ENCODE measurements at regions not wholly inside any gene's neighbourhood (a gene's known extent, or its start where the extent isn't known, plus 50 kb on each side); places are given as distances from the start of the nearest gene placed in this dataset.

- Histone ChIP-seq H3K4me2 (ENCODE audit: insufficient read depth, low read length) (no peak overlapping the region), H3K9ac (replicated peaks; ENCODE audit: extremely low read depth, insufficient read depth, low read length) (no peak overlapping the region), H3K4me1 (ENCODE audit: control insufficient read depth, extremely low read depth, insufficient read depth, low read length) (no peaks in the 10 kb centered on the region), H3K9me1 (replicated peaks; ENCODE audit: control insufficient read depth, extremely low read depth, insufficient read depth, low read length) (no peaks in the 10 kb centered on the region), H3K27ac (ENCODE audit: insufficient read depth, low read depth, low read length) (no peak overlapping the region), H4K20me1 (replicated peaks; ENCODE audit: control insufficient read depth, extremely low read depth, insufficient read depth, low read length) (no peaks in the 10 kb centered on the region), H3K9me3 (replicated peaks; ENCODE audit: control insufficient read depth, insufficient read depth, low read length) (peaks cover 3% of the 10 kb centered on the region), H2AFZ (ENCODE audit: low read depth, low read length) (no peak overlapping the region), H3K79me2 (ENCODE audit: control insufficient read depth, insufficient read depth, low read length) (no peaks in the 10 kb centered on the region), H3K27me3 (ENCODE audit: control insufficient read depth in 2 of 2, insufficient read depth in 2 of 2, low read length in 2 of 2) (no peaks in the 10 kb centered on the region), H3K4me3 (replicated peaks in 1 of 3; ENCODE audit: insufficient read depth in 1 of 3, low read depth in 1 of 3, low read length in 3 of 3) (no peak overlapping the region), H3K36me3 (ENCODE audit: control insufficient read depth in 2 of 2, extremely low read depth in 1 of 2, insufficient read depth in 2 of 2, low read length in 2 of 2) (no peaks in the 10 kb centered on the region)
- FAIRE-seq (no peak), DNase-seq (ENCODE audit: low read depth, low spot score) (no peak)
- intact Hi-C loops (cut with micrococcal nuclease) (no loop called here), dilution Hi-C loops (cut with MboI; ENCODE audit: extremely low pct_ligation_motif_present, low sequenced_read_pairs) (no loop called here)
- ChIA-PET CTCF (no interaction called here), POLR2A (no interaction called here)
- no TSS peak for BruUV-seq (replicated peaks)
- no peak for TF ChIP-seq GATA2 (IDR thresholded peaks at IDR 0.05; ENCODE audit: insufficient read depth, insufficient read length, low read depth, low read length)
- TF ChIP-seq FOS (IDR thresholded peaks at IDR 0.05; ENCODE audit: borderline replicate concordance, insufficient read depth, low read length): no peak
These were observed 289.7 kb downstream of the MRPS30 start for GRCh38 chr5:45098483-45098882.

GRCh38 chr5:45101146-45101545, 292.4 kb downstream of the MRPS30 start:
- no peaks in the 10 kb centered on the region for H3K79me2 ChIP-seq (ENCODE audit: control insufficient read depth, insufficient read depth, low read length)
- DNase-seq (ENCODE audit: low read depth, low spot score) (no peak), FAIRE-seq (no peak)
- dilution Hi-C loops (cut with MboI; ENCODE audit: extremely low pct_ligation_motif_present, low sequenced_read_pairs): no loop called here
- H3K9ac ChIP-seq (replicated peaks; ENCODE audit: extremely low read depth, insufficient read depth, low read length): no peak overlapping the region
- H3K27me3 ChIP-seq (ENCODE audit: control insufficient read depth in 2 of 2, insufficient read depth in 2 of 2, low read length in 2 of 2): no peaks in the 10 kb centered on the region
- H3K9me3 ChIP-seq (replicated peaks; ENCODE audit: control insufficient read depth, insufficient read depth, low read length): peaks cover 3% of the 10 kb centered on the region
- ChIA-PET POLR2A (no interaction called here), CTCF (no interaction called here)
- no peaks in the 10 kb centered on the region for H3K36me3 ChIP-seq (ENCODE audit: control insufficient read depth in 2 of 2, extremely low read depth in 1 of 2, insufficient read depth in 2 of 2, low read length in 2 of 2)
- no peaks in the 10 kb centered on the region for H3K4me1 ChIP-seq (ENCODE audit: control insufficient read depth, extremely low read depth, insufficient read depth, low read length)
- H3K4me3 ChIP-seq (replicated peaks in 1 of 3; ENCODE audit: insufficient read depth in 1 of 3, low read depth in 1 of 3, low read length in 3 of 3): no peak overlapping the region
- no TSS peak for BruUV-seq (replicated peaks)
- no peak overlapping the region for H3K4me2 ChIP-seq (ENCODE audit: insufficient read depth, low read length)
- H4K20me1 ChIP-seq (replicated peaks; ENCODE audit: control insufficient read depth, extremely low read depth, insufficient read depth, low read length): no peaks in the 10 kb centered on the region
- TF ChIP-seq GATA2 (IDR thresholded peaks at IDR 0.05; ENCODE audit: insufficient read depth, insufficient read length, low read depth, low read length) (no peak), JUN (IDR thresholded peaks at IDR 0.05; ENCODE audit: borderline replicate concordance, insufficient read depth, insufficient read length, low read depth) (no peak)
- intact Hi-C loops (cut with micrococcal nuclease): no loop called here
- no peaks in the 10 kb centered on the region for H3K9me1 ChIP-seq (replicated peaks; ENCODE audit: control insufficient read depth, extremely low read depth, insufficient read depth, low read length)
- H2AFZ ChIP-seq (ENCODE audit: low read depth, low read length): no peak overlapping the region
- H3K27ac ChIP-seq (ENCODE audit: insufficient read depth, low read depth, low read length): no peak overlapping the region
